ENCODE measurements at regions not wholly inside any gene's neighbourhood (a gene's known extent, or its start where the extent isn't known, plus 50 kb on each side); places are given as distances from the start of the nearest gene placed in this dataset.

DNA sequence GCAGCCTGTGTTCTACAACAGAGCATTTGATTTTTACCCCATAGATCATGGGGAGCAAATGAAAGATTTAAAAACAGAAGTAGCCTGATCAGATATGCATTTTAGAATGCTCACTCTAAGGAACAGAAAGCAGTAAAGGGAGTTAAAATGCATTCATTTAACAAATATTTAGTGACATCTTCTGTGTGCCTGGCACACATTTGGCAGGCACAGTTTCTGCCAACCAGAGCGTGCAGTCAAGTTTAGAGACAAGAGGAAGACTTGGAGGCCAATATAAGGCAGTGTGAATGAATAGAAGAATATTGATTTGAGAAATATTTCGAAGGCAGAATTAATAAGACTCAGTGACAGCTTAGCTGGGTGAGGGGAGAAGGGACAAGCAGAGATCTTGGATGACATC, 210.1 kb downstream of the KDR start:
- Mint-ChIP-seq H3K4me3 (ENCODE audit: unreplicated experiment) (no peak overlapping the region), H3K36me3 (ENCODE audit: low read depth, unreplicated experiment) (no peaks in the 10 kb centered on the region), H3K9me3 (ENCODE audit: unreplicated experiment) (no peaks in the 10 kb centered on the region), H3K4me1 (ENCODE audit: unreplicated experiment) (peaks cover 24% of the 10 kb centered on the region), H3K27me3 (ENCODE audit: unreplicated experiment) (peaks cover 2% of the 10 kb centered on the region), H3K27ac (ENCODE audit: unreplicated experiment) (no peak overlapping the region)
- no peak for DNase-seq (ENCODE audit: low spot score)
- TF ChIP-seq, protein P1, sequence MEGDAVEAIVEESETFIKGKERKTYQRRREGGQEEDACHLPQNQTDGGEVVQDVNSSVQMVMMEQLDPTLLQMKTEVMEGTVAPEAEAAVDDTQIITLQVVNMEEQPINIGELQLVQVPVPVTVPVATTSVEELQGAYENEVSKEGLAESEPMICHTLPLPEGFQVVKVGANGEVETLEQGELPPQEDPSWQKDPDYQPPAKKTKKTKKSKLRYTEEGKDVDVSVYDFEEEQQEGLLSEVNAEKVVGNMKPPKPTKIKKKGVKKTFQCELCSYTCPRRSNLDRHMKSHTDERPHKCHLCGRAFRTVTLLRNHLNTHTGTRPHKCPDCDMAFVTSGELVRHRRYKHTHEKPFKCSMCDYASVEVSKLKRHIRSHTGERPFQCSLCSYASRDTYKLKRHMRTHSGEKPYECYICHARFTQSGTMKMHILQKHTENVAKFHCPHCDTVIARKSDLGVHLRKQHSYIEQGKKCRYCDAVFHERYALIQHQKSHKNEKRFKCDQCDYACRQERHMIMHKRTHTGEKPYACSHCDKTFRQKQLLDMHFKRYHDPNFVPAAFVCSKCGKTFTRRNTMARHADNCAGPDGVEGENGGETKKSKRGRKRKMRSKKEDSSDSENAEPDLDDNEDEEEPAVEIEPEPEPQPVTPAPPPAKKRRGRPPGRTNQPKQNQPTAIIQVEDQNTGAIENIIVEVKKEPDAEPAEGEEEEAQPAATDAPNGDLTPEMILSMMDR (IDR thresholded peaks at IDR 0.05; ENCODE audit: unreplicated experiment): no peak

DNA sequence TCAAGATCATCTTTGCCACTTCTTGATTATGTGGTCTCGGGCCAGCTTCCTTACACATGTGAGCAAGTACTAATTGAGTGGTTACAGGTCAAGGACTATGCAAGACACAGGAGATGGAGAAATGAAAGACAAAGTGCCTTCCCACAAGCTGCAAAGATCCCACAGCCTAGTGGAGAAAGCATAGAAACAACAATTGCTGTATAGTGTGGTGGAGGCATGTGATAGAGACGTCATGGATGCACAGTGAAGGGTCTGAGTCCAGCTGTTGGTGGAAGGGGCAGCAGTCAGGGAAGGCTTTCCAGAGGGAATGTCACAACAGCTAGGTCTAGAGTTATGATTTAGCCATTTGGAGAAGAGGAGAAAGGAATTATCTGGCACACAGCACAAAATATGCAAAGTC, 210.6 kb downstream of the KDR start:
- H3K4me1 Mint-ChIP-seq (ENCODE audit: unreplicated experiment): peaks cover 29% of the 10 kb centered on the region

DNA sequence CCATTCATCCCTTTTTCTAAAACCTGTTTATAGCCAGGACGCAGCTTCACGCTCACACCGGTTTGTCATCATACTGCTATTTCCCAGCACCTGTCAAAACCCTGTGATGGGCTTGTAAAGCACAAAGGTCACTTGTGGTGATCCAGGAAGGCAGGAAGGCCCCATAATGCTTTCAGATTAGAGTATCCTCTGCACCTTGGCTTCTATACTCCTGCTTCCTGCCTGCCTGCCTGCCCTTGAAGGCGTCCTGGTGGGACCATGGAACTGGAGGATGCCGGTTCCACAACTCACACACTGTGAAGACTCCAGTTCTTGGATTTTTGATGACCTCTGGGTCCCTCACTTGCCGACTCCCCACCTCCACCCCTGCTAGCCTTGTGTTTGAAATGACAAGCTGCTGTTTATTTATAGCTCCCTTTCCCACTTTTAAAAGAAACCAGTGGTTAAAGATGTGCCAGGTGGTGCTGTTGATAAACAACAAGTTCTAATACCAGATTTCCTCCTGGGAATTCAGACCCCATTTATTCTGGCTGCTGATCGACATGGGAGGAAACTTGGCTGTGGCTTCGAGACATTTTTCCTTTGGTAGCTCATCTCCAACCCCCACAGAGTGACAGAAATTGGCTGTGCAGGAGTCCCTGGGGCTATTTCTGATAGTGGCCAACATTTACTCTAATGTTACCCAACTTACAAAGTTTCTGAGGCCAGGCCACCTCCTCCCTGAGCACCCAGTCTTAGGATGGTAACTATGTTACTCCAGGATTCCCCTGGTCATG, 211.5 kb downstream of the KDR start:
- TF ChIP-seq, protein P1 (IDR thresholded peaks at IDR 0.05; ENCODE audit: unreplicated experiment): no peak
- Mint-ChIP-seq H3K27ac (ENCODE audit: unreplicated experiment) (no peak overlapping the region), H3K4me1 (ENCODE audit: unreplicated experiment) (peaks cover 35% of the 10 kb centered on the region), H3K9me3 (ENCODE audit: unreplicated experiment) (no peaks in the 10 kb centered on the region), H3K4me3 (ENCODE audit: unreplicated experiment) (no peak overlapping the region), H3K27me3 (ENCODE audit: unreplicated experiment) (peaks cover 2% of the 10 kb centered on the region), H3K36me3 (ENCODE audit: low read depth, unreplicated experiment) (no peaks in the 10 kb centered on the region)
- peak; percentile 44 for DNase-seq (ENCODE audit: low spot score)

More for the DNA sequence above, 210.6 kb downstream of the KDR start:
- H3K27me3 Mint-ChIP-seq (ENCODE audit: unreplicated experiment): peaks cover 2% of the 10 kb centered on the region
- H3K9me3 Mint-ChIP-seq (ENCODE audit: unreplicated experiment): no peaks in the 10 kb centered on the region
- DNase-seq (ENCODE audit: low spot score): no peak
- TF ChIP-seq, protein P1 (IDR thresholded peaks at IDR 0.05; ENCODE audit: unreplicated experiment): no peak
- no peak overlapping the region for H3K4me3 Mint-ChIP-seq (ENCODE audit: unreplicated experiment)
- no peak overlapping the region for H3K27ac Mint-ChIP-seq (ENCODE audit: unreplicated experiment)
- no peaks in the 10 kb centered on the region for H3K36me3 Mint-ChIP-seq (ENCODE audit: low read depth, unreplicated experiment)

DNA sequence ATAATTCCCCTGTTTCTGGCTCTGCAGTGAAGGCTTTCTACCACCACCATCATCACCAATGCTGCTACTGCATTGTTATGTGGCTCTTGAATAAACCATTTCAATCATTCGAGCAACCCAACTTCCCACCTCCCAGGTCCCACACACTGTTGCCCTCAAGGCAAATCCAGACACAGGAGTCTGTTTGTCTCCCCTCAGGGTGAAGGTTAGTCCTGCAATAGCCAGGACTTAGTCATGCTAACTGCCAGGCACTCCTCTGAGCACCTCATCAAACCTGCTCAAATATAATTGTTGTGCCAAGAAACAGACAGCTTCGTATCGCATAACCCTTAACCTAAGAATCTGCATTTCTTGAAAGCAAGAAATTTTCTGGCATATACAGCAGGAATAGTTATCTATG, 213.2 kb downstream of the KDR start:
- Mint-ChIP-seq H3K4me1 (ENCODE audit: unreplicated experiment) (peaks cover 35% of the 10 kb centered on the region), H3K9me3 (ENCODE audit: unreplicated experiment) (no peaks in the 10 kb centered on the region)

DNA sequence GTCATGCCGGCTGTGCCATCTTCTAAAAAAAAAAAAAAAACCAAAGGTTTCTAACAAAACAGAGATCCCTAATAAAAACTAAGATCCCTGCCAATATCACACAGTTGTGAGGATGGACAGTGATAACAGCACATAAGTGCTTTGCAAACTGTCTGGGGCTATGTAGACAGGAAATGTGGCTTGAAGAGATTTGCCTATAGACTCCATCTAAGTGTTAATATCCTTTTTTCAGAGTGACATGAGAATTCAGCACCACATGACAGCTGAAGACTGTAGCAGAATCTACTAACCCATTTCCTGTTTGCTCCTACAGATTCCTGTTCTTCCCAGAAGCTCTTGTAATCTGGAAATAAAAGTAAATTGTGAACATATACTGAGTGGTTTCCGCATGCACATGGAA, 215.4 kb downstream of the KDR start:
- Mint-ChIP-seq H3K36me3 (ENCODE audit: low read depth, unreplicated experiment) (peaks cover 3% of the 10 kb centered on the region), H3K4me1 (ENCODE audit: unreplicated experiment) (peaks cover 35% of the 10 kb centered on the region), H3K27me3 (ENCODE audit: unreplicated experiment) (peaks cover 2% of the 10 kb centered on the region), H3K9me3 (ENCODE audit: unreplicated experiment) (no peaks in the 10 kb centered on the region), H3K27ac (ENCODE audit: unreplicated experiment) (peak overlapping the region; percentile 84), H3K4me3 (ENCODE audit: unreplicated experiment) (no peak overlapping the region)
- TF ChIP-seq, protein P1 (IDR thresholded peaks at IDR 0.05; ENCODE audit: unreplicated experiment): no peak
- no peak for DNase-seq (ENCODE audit: low spot score)

More for the DNA sequence above, 213.2 kb downstream of the KDR start:
- Mint-ChIP-seq H3K27me3 (ENCODE audit: unreplicated experiment) (peaks cover 2% of the 10 kb centered on the region), H3K4me3 (ENCODE audit: unreplicated experiment) (no peak overlapping the region), H3K36me3 (ENCODE audit: low read depth, unreplicated experiment) (peaks cover 3% of the 10 kb centered on the region), H3K27ac (ENCODE audit: unreplicated experiment) (peak overlapping the region; percentile 89)
- TF ChIP-seq, protein P1 (IDR thresholded peaks at IDR 0.05; ENCODE audit: unreplicated experiment): no peak
- no peak for DNase-seq (ENCODE audit: low spot score)

All from endothelial cell (in vitro differentiated cells).